ENCODE measurements at regions not wholly inside any gene's neighbourhood (a gene's known extent, or its start where the extent isn't known, plus 50 kb on each side); places are given as distances from the start of the nearest gene placed in this dataset.

- DNase-seq = no peak
- no peak overlapping the region for H3K4me3 ChIP-seq
- H3K36me3 ChIP-seq = no peaks in the 10 kb centered on the region
- H3K9me3 ChIP-seq = no peaks in the 10 kb centered on the region
- no peaks in the 10 kb centered on the region for H3K4me1 ChIP-seq
- no peak for TF ChIP-seq POLR2A (IDR thresholded peaks at IDR 0.05)
- TF ChIP-seq CTCF (IDR thresholded peaks at IDR 0.05) = no peak
- H3K27me3 ChIP-seq = no peaks in the 10 kb centered on the region
- no peak overlapping the region for H3K27ac ChIP-seq
Measured at GRCh38 chr4:64489628-64490027, 80.4 kb upstream of the TECRL start.

- Histone ChIP-seq H3K27me3 (no peaks in the 10 kb centered on the region), H3K27ac (no peak overlapping the region), H3K9me3 (no peaks in the 10 kb centered on the region), H3K4me3 (no peak overlapping the region), H3K4me1 (no peaks in the 10 kb centered on the region), H3K36me3 (no peaks in the 10 kb centered on the region)
- DNase-seq = no peak
- no peak for TF ChIP-seq POLR2A (IDR thresholded peaks at IDR 0.05)
- TF ChIP-seq CTCF (IDR thresholded peaks at IDR 0.05) = no peak
Measured at GRCh38 chr4:64479338-64479737, 70.1 kb upstream of the TECRL start.

GRCh38 chr4:64477127-64477526, 67.9 kb upstream of the TECRL start:
- H3K9me3 ChIP-seq = no peaks in the 10 kb centered on the region
- TF ChIP-seq POLR2A (IDR thresholded peaks at IDR 0.05) (no peak), CTCF (IDR thresholded peaks at IDR 0.05) (no peak)
- H3K4me3 ChIP-seq = no peak overlapping the region
- no peaks in the 10 kb centered on the region for H3K4me1 ChIP-seq
- H3K36me3 ChIP-seq = no peaks in the 10 kb centered on the region
- DNase-seq = no peak
- H3K27ac ChIP-seq = no peak overlapping the region
- H3K27me3 ChIP-seq = no peaks in the 10 kb centered on the region

- TF ChIP-seq POLR2A (IDR thresholded peaks at IDR 0.05) = no peak
- TF ChIP-seq CTCF (IDR thresholded peaks at IDR 0.05) = no peak
- Histone ChIP-seq H3K27ac (no peak overlapping the region), H3K36me3 (no peaks in the 10 kb centered on the region), H3K4me3 (no peak overlapping the region), H3K27me3 (no peaks in the 10 kb centered on the region), H3K4me1 (no peaks in the 10 kb centered on the region), H3K9me3 (peaks cover 0 to 5% (median 0%) of the 10 kb centered on the region in 4 donors)
- DNase-seq = no peak
Measured at GRCh38 chr4:64465263-64465662, 56.0 kb upstream of the TECRL start.

GRCh38 chr4:64464581-64464980, 55.3 kb upstream of the TECRL start:
- no peak for DNase-seq
- TF ChIP-seq POLR2A (IDR thresholded peaks at IDR 0.05) = no peak
- TF ChIP-seq CTCF (IDR thresholded peaks at IDR 0.05) = no peak
- no peak overlapping the region for H3K4me3 ChIP-seq
- H3K27ac ChIP-seq = no peak overlapping the region
- H3K9me3 ChIP-seq = peaks cover 0 to 5% (median 0%) of the 10 kb centered on the region in 4 donors
- no peaks in the 10 kb centered on the region for H3K4me1 ChIP-seq
- H3K36me3 ChIP-seq = no peaks in the 10 kb centered on the region
- H3K27me3 ChIP-seq = no peaks in the 10 kb centered on the region

Small RNA genes lying in the stretch of these regions (small RNA-seq; reads per million reads assigned to genes)
- 0 reads per million in 2 donors for gene MTCO3P27
- gene MTND4LP31 = 0 reads per million in 2 donors

Measured in Peyer's patch (tissue), 4 donors.